ENCODE measurements at regions not wholly inside any gene's neighbourhood (a gene's known extent, or its start where the extent isn't known, plus 50 kb on each side); places are given as distances from the start of the nearest gene placed in this dataset.

DNA sequence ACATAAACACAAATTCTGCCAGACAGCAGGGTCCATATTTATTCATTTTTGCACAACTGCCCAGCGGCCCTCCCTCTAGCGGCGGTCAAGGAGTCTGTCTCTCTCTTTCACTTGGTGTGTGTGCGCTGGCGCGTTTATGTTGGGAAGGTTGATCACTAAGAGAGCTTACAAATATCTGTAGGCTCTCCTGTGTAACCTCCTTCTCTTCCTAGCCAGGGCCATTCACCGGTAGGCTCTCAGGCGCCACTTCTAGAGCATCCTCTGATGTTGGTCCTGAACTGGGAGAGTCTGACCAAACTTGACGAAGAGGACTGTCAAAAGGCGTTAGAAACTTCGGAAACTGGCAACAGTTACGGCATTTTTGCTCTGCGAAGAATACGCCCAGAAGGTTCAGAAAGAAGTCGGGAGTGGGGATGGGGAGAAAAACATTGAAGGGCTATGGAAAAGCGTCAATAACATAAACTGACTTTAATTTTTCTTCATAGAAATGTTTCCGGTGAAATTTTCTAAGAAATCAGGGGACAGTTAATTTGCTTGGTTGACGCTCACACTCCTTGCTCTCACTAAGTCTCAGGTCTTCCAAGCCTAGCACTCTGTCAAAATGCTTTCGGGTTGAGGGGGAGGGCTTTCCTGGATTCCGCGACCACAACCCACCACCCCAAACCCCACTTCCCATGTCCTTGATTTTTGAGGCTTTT is 731.1 kb downstream of the ZWINT start:
- TF ChIP-seq, protein P1, sequence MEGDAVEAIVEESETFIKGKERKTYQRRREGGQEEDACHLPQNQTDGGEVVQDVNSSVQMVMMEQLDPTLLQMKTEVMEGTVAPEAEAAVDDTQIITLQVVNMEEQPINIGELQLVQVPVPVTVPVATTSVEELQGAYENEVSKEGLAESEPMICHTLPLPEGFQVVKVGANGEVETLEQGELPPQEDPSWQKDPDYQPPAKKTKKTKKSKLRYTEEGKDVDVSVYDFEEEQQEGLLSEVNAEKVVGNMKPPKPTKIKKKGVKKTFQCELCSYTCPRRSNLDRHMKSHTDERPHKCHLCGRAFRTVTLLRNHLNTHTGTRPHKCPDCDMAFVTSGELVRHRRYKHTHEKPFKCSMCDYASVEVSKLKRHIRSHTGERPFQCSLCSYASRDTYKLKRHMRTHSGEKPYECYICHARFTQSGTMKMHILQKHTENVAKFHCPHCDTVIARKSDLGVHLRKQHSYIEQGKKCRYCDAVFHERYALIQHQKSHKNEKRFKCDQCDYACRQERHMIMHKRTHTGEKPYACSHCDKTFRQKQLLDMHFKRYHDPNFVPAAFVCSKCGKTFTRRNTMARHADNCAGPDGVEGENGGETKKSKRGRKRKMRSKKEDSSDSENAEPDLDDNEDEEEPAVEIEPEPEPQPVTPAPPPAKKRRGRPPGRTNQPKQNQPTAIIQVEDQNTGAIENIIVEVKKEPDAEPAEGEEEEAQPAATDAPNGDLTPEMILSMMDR (IDR thresholded peaks at IDR 0.05), result no peak
- no peak for TF ChIP-seq POLR2A (IDR thresholded peaks at IDR 0.05)

All from uterus (tissue), 2 donors.